ENCODE measurements at regions not wholly inside any gene's neighbourhood (a gene's known extent, or its start where the extent isn't known, plus 50 kb on each side); places are given as distances from the start of the nearest gene placed in this dataset.

- no peak for TF ChIP-seq CTCF (IDR thresholded peaks at IDR 0.05)
- TF ChIP-seq POLR2AphosphoS5 (IDR thresholded peaks at IDR 0.05; ENCODE audit: low read depth, low read length), result no peak
- no peak for TF ChIP-seq REST (IDR thresholded peaks at IDR 0.05; ENCODE audit: insufficient read depth in 1 of 2, low read depth in 2 of 2, low read length in 1 of 2)
- TF ChIP-seq TCF7L2 (IDR thresholded peaks at IDR 0.05; ENCODE audit: low read depth, low read length), result no peak
- no peak for TF ChIP-seq SIN3A (IDR thresholded peaks at IDR 0.05; ENCODE audit: borderline replicate concordance, insufficient read depth, low read depth, low read length)
Observed at GRCh38 chr6:144361016-144361415, 75.9 kb downstream of the UTRN start.
